ENCODE measurements at regions not wholly inside any gene's neighbourhood (a gene's known extent, or its start where the extent isn't known, plus 50 kb on each side); places are given as distances from the start of the nearest gene placed in this dataset.
"Not testable (repeated sequence)": the region's sequence is repeated elsewhere in the genome, so short reads cannot be mapped to it uniquely, and the experiment has no call there.

GRCh38 chr15:62653122-62653521 lies 389.4 kb upstream of the TPM1 start:
- no peak for DNase-seq

GRCh38 chr15:62656071-62656470 lies 386.5 kb upstream of the TPM1 start:
- DNase-seq = no peak

GRCh38 chr15:62657501-62657900 lies 385.0 kb upstream of the TPM1 start:
- not testable (repeated sequence) for DNase-seq

GRCh38 chr15:62658498-62658897 lies 384.0 kb upstream of the TPM1 start:
- DNase-seq = no peak

- DNase-seq = no peak
These were observed 379.0 kb upstream of the TPM1 start for GRCh38 chr15:62663547-62663946.

GRCh38 chr15:62665449-62665848 lies 377.1 kb upstream of the TPM1 start:
- no peak for DNase-seq

GRCh38 chr15:62666046-62666445 lies 376.5 kb upstream of the TPM1 start:
- no peak for DNase-seq

- DNase-seq = no peak
These were observed 370.3 kb upstream of the TPM1 start for GRCh38 chr15:62672268-62672667.

- no peak for DNase-seq
These were observed 365.7 kb upstream of the TPM1 start for GRCh38 chr15:62676891-62677290.

- no peak for DNase-seq
These were observed 360.3 kb upstream of the TPM1 start for GRCh38 chr15:62681939-62682896.

- not testable (repeated sequence) for DNase-seq
These were observed 359.4 kb upstream of the TPM1 start for GRCh38 chr15:62683192-62683591.

GRCh38 chr15:62684123-62684808 lies 358.3 kb upstream of the TPM1 start:
- no peak for DNase-seq

- no peak for DNase-seq
These were observed 351.5 kb upstream of the TPM1 start for GRCh38 chr15:62691008-62691407.

GRCh38 chr15:62697636-62698035 lies 344.9 kb upstream of the TPM1 start:
- DNase-seq = no peak

GRCh38 chr15:62698646-62699045 lies 343.9 kb upstream of the TPM1 start:
- no peak for DNase-seq

GRCh38 chr15:62706317-62706716 lies 336.2 kb upstream of the TPM1 start:
- DNase-seq = no peak

- no peak for DNase-seq
These were observed 334.1 kb upstream of the TPM1 start for GRCh38 chr15:62708470-62708869.

GRCh38 chr15:62709261-62709660 lies 333.3 kb upstream of the TPM1 start:
- no peak for DNase-seq

GRCh38 chr15:62711691-62712454 lies 330.7 kb upstream of the TPM1 start:
- no peak for DNase-seq

GRCh38 chr15:62712455-62712839 lies 330.1 kb upstream of the TPM1 start:
- no peak for DNase-seq

GRCh38 chr15:62715946-62716345 lies 326.6 kb upstream of the TPM1 start:
- no peak for DNase-seq

GRCh38 chr15:62717496-62717895 lies 325.1 kb upstream of the TPM1 start:
- no peak for DNase-seq

- DNase-seq = no peak
These were observed 323.2 kb upstream of the TPM1 start for GRCh38 chr15:62719316-62719715.

All from SHP77 treated with DMSO at 0.1 percent for 48 hours (cell line).